ENCODE measurements at regions not wholly inside any gene's neighbourhood (a gene's known extent, or its start where the extent isn't known, plus 50 kb on each side); places are given as distances from the start of the nearest gene placed in this dataset.

DNA sequence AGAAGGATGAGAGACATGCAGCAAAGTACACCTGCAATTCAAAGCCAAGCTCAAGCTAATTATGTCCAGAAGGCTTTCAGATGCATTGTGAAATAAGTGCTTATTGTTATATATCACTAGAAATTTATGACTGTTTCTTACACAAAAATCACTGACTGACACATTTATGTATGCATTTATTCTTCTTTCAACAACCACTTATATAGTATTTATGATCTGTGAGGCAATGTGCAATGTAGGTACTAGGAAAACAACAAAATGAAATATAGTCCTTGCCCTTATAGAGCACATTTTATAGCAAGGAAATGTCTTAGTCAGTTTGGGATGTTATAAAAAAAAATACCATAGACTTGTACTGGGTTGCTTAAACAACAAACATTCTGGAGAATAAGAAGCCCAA lies 167.6 kb downstream of the YIPF5 start:
- FAIRE-seq (no peak), DNase-seq (ENCODE audit: low read depth) (no peak)
- Histone ChIP-seq H3K27me3 (ENCODE audit: control insufficient read depth, insufficient read depth, low read length) (no peaks in the 10 kb centered on the region), H3K36me3 (ENCODE audit: control insufficient read depth, insufficient read depth, low read length) (no peaks in the 10 kb centered on the region), H3K4me3 (ENCODE audit: low read depth, low read length) (no peak overlapping the region)
- TF ChIP-seq, protein P1, sequence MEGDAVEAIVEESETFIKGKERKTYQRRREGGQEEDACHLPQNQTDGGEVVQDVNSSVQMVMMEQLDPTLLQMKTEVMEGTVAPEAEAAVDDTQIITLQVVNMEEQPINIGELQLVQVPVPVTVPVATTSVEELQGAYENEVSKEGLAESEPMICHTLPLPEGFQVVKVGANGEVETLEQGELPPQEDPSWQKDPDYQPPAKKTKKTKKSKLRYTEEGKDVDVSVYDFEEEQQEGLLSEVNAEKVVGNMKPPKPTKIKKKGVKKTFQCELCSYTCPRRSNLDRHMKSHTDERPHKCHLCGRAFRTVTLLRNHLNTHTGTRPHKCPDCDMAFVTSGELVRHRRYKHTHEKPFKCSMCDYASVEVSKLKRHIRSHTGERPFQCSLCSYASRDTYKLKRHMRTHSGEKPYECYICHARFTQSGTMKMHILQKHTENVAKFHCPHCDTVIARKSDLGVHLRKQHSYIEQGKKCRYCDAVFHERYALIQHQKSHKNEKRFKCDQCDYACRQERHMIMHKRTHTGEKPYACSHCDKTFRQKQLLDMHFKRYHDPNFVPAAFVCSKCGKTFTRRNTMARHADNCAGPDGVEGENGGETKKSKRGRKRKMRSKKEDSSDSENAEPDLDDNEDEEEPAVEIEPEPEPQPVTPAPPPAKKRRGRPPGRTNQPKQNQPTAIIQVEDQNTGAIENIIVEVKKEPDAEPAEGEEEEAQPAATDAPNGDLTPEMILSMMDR (IDR thresholded peaks at IDR 0.05; ENCODE audit: insufficient read depth, low read length, severe bottlenecking), result no peak

DNA sequence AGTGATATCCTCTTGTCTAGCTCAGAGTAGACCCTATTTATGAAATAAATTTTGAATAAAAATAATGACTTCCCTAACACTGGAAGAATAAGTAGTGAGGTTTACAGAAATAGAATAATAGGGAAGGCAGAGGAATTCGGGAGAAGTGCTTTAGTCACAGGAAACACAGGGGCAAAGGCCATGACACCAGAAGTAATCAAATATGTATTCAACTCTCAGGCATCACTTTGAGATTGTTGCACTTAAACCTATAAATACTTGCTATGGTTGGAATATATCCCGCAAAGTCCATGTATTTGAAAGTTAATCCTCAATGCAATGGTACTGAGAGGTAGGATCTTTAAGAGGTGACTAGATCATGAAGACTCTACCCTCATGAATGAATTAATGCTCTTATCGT lies 166.8 kb downstream of the YIPF5 start:
- DNase-seq (ENCODE audit: low read depth) (no peak), FAIRE-seq (no peak)
- TF ChIP-seq, protein P1 (IDR thresholded peaks at IDR 0.05; ENCODE audit: insufficient read depth, low read length, severe bottlenecking), result no peak
- Histone ChIP-seq H3K4me3 (ENCODE audit: low read depth, low read length) (no peak overlapping the region), H3K36me3 (ENCODE audit: control insufficient read depth, insufficient read depth, low read length) (no peaks in the 10 kb centered on the region), H3K27me3 (ENCODE audit: control insufficient read depth, insufficient read depth, low read length) (no peaks in the 10 kb centered on the region)

DNA sequence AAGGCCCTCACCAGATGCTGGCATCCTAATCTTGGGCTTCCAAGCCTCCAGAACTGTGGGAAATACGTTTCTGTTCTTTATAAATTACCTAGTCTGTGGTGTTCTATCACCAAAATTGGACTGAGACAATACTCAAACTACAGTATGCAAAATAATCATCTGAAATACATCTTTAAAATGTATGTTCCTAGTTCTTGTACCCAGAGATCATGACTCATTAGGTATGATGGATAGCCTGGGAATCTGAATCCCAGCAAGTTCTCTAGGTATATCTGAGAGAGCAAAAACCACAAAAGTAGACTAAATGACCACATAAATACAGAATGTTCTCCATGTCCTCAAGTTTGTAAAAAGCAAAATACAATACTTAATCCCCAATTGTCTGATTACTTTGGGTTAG lies 166.3 kb downstream of the YIPF5 start:
- FAIRE-seq, result no peak
- Histone ChIP-seq H3K36me3 (ENCODE audit: control insufficient read depth, insufficient read depth, low read length) (no peaks in the 10 kb centered on the region), H3K27me3 (ENCODE audit: control insufficient read depth, insufficient read depth, low read length) (no peaks in the 10 kb centered on the region), H3K4me3 (ENCODE audit: low read depth, low read length) (no peak overlapping the region)
- TF ChIP-seq, protein P1 (IDR thresholded peaks at IDR 0.05; ENCODE audit: insufficient read depth, low read length, severe bottlenecking), result no peak
- DNase-seq (ENCODE audit: low read depth), result no peak

DNA sequence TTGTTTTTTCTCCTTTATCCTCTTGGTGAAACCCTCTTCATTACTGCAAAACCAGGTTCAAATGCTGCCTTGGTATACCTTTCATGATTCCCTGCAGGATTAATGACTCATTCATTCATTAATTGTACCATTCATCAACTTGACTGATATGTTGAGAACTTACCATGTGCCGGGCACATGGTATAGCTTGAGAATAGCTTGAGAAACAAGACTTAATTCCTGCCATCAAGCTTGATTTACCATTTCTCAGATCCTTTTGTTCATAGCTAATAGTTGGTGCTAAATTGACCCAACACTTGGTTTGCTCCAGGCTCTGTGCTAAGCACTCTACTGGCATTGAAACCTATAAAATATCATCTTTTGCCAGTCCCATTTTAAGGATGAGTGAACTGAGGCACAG lies 165.7 kb downstream of the YIPF5 start:
- no peak for FAIRE-seq
- Histone ChIP-seq H3K36me3 (ENCODE audit: control insufficient read depth, insufficient read depth, low read length) (no peaks in the 10 kb centered on the region), H3K27me3 (ENCODE audit: control insufficient read depth, insufficient read depth, low read length) (no peaks in the 10 kb centered on the region), H3K4me3 (ENCODE audit: low read depth, low read length) (no peak overlapping the region)
- DNase-seq (ENCODE audit: low read depth), result no peak
- TF ChIP-seq, protein P1 (IDR thresholded peaks at IDR 0.05; ENCODE audit: insufficient read depth, low read length, severe bottlenecking), result no peak

DNA sequence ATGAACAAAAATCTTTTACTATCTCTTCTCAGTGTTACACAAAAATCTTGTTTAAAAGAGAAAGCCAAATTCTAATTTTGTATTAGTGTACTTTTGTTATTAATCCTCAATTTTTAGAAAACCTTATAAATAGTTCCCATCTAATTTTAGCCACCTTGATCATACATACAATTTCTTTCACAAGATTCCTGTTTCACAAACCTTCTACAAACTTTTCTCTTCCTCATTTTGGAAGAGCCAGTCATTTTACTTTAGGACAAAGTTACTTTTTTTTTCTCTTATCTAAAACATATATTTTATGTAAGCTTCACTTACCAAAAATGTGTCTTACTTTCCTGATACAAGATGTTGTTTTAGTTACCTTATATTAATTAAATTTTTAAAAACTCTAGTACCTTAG lies 161.3 kb downstream of the YIPF5 start:
- FAIRE-seq, result no peak
- Histone ChIP-seq H3K36me3 (ENCODE audit: control insufficient read depth, insufficient read depth, low read length) (no peaks in the 10 kb centered on the region), H3K4me3 (ENCODE audit: low read depth, low read length) (no peak overlapping the region), H3K27me3 (ENCODE audit: control insufficient read depth, insufficient read depth, low read length) (no peaks in the 10 kb centered on the region)
- no peak for DNase-seq (ENCODE audit: low read depth)
- TF ChIP-seq, protein P1 (IDR thresholded peaks at IDR 0.05; ENCODE audit: insufficient read depth, low read length, severe bottlenecking), result no peak

DNA sequence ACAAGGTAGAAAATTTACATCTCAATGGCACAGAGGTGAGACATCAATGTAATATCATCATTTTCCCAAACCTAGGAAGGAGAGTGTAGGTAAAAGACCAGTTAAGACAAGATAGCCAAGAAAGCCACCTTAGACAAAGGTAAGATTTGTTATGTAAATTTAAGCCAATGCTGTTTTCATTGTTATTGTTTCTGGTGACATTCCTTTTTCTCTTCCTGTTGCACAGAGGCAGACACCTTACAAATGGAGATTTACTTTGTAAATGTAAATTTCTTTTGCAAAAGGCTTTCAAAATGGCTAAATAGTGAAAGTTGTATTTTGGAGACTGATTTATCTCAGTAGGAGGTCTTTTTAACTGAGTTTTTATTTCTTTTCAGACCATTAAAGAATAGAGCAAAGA lies 159.1 kb downstream of the YIPF5 start:
- TF ChIP-seq, protein P1 (IDR thresholded peaks at IDR 0.05; ENCODE audit: insufficient read depth, low read length, severe bottlenecking), result no peak

More for the DNA sequence above, 159.1 kb downstream of the YIPF5 start:
- DNase-seq (ENCODE audit: low read depth), result no peak
- Histone ChIP-seq H3K4me3 (ENCODE audit: low read depth, low read length) (no peak overlapping the region), H3K27me3 (ENCODE audit: control insufficient read depth, insufficient read depth, low read length) (no peaks in the 10 kb centered on the region), H3K36me3 (ENCODE audit: control insufficient read depth, insufficient read depth, low read length) (no peaks in the 10 kb centered on the region)
- no peak for FAIRE-seq
